ENCODE measurements at regions not wholly inside any gene's neighbourhood (a gene's known extent, or its start where the extent isn't known, plus 50 kb on each side); places are given as distances from the start of the nearest gene placed in this dataset.

DNA sequence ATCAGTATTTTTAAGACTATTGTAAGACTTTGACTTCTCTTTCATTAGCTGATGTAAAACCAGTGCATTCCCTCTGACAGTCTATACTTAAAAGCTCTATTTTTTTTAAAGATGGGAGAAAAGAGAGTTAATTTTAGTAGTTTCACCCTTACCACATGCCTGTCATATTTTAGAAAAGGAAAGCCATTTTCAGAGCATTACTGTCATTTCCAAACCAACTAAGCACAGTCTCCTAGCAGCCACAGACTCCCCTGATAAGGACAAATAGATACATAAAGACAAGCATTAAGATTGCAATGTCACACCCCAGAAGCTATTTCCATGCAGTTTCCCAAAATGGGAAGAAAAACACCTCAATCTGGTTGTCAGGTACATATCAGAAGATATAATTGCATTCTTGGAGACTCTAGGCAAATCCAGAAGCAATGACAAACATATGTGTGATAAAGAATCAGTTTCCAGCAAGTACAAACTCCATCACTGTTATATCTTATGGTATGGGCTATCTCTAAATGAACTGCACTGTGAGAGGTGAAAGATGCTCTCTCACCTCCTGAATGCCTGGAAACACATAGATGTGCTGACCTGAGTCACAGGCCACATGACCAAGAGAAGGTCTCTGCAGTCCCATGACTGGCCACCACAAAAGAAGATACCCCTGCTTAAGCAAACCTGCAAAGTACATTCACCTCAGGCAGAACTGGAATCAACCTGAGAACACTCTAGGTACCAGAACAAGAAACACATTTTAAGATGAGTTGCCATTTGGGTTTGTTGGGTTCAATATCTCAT is 303.3 kb downstream of the POU4F1 start:
- H3K4me1 Mint-ChIP-seq, result no peaks in the 10 kb centered on the region
- H3K27ac Mint-ChIP-seq (ENCODE audit: unreplicated experiment), result no peak overlapping the region
- DNase-seq (ENCODE audit: low read depth, low spot score), result no peak
- no peaks in the 10 kb centered on the region for H3K36me3 Mint-ChIP-seq (ENCODE audit: low read depth)
- no peaks in the 10 kb centered on the region for H3K27me3 Mint-ChIP-seq (ENCODE audit: low read depth)
- H3K9me3 Mint-ChIP-seq, result no peaks in the 10 kb centered on the region
- TF ChIP-seq, protein P1, sequence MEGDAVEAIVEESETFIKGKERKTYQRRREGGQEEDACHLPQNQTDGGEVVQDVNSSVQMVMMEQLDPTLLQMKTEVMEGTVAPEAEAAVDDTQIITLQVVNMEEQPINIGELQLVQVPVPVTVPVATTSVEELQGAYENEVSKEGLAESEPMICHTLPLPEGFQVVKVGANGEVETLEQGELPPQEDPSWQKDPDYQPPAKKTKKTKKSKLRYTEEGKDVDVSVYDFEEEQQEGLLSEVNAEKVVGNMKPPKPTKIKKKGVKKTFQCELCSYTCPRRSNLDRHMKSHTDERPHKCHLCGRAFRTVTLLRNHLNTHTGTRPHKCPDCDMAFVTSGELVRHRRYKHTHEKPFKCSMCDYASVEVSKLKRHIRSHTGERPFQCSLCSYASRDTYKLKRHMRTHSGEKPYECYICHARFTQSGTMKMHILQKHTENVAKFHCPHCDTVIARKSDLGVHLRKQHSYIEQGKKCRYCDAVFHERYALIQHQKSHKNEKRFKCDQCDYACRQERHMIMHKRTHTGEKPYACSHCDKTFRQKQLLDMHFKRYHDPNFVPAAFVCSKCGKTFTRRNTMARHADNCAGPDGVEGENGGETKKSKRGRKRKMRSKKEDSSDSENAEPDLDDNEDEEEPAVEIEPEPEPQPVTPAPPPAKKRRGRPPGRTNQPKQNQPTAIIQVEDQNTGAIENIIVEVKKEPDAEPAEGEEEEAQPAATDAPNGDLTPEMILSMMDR (conservative IDR thresholded peaks at IDR 0.05), result no peak
- no peak overlapping the region for H3K4me3 Mint-ChIP-seq

DNA sequence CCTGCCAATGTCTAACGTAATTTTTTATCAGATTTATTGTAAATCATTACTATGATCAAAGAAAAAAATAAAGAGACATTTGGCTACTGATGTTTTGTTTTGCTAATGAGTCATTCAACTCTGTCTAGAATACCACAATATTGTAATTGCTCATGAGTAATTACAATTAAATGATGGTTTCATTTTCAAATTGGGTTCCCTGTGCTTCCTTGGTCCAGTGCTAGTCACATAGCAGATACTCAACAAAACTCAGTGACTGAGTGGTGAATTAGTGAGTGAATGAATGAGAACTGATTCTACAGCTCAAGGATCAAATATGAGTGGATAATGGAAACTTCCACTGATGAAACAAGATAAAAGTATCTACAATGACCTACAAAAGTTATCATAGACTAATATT is 304.7 kb downstream of the POU4F1 start:
- Mint-ChIP-seq H3K9me3 (no peaks in the 10 kb centered on the region), H3K4me1 (no peaks in the 10 kb centered on the region), H3K36me3 (ENCODE audit: low read depth) (no peaks in the 10 kb centered on the region), H3K4me3 (no peak overlapping the region), H3K27me3 (ENCODE audit: low read depth) (no peaks in the 10 kb centered on the region), H3K27ac (ENCODE audit: unreplicated experiment) (no peak overlapping the region)
- TF ChIP-seq, protein P1 (conservative IDR thresholded peaks at IDR 0.05), result no peak
- no peak for DNase-seq (ENCODE audit: low read depth, low spot score)

DNA sequence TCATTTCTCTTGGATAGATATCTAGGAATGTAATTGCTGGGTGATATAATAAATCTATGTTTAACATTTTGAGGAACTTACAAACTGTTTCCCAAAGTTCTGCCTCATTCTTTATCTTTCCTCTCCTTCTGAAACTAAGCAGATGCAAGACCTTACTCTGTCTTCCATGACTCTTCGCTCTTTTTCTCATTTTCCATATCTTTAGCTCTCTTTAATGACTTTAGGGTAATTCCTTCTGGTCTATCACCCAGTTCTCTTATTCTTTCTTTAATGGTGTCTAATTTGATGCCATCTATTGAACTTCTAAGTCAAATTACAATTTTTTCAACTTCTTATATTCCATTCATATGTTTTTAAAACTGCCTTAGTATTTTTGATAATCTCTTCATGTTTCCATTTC is 316.6 kb downstream of the POU4F1 start:
- peaks cover 20% of the 10 kb centered on the region for H3K9me3 Mint-ChIP-seq
- TF ChIP-seq, protein P1 (conservative IDR thresholded peaks at IDR 0.05), result no peak
- DNase-seq (ENCODE audit: low read depth, low spot score), result no peak
- H3K36me3 Mint-ChIP-seq (ENCODE audit: low read depth), result peaks cover 15% of the 10 kb centered on the region
- no peaks in the 10 kb centered on the region for H3K27me3 Mint-ChIP-seq (ENCODE audit: low read depth)
- H3K4me1 Mint-ChIP-seq, result no peaks in the 10 kb centered on the region
- no peak overlapping the region for H3K4me3 Mint-ChIP-seq
- no peak overlapping the region for H3K27ac Mint-ChIP-seq (ENCODE audit: unreplicated experiment)

DNA sequence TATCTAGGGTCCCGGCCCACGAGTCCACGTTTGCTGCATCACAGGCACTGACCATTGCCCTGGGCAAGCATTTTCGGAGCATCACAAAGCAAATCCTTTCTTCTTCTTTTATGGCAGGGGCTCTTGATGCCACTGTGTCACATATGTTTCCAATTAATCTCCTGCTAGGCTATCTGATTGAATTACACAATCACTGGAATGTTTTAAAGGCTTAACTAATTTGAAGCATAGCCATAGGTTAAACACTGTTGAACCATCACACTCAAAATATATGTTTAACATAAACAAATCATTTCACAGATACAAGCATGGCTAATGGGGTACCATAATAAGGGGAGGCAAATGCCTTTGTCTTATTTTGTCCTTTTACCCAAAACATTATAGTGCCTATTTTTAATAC is 338.3 kb downstream of the POU4F1 start:
- Mint-ChIP-seq H3K36me3 (ENCODE audit: low read depth) (no peaks in the 10 kb centered on the region), H3K27ac (ENCODE audit: unreplicated experiment) (no peak overlapping the region), H3K4me1 (no peaks in the 10 kb centered on the region), H3K9me3 (peaks cover 5% of the 10 kb centered on the region), H3K4me3 (no peak overlapping the region), H3K27me3 (ENCODE audit: low read depth) (no peaks in the 10 kb centered on the region)
- TF ChIP-seq, protein P1 (conservative IDR thresholded peaks at IDR 0.05), result no peak
- no peak for DNase-seq (ENCODE audit: low read depth, low spot score)

DNA sequence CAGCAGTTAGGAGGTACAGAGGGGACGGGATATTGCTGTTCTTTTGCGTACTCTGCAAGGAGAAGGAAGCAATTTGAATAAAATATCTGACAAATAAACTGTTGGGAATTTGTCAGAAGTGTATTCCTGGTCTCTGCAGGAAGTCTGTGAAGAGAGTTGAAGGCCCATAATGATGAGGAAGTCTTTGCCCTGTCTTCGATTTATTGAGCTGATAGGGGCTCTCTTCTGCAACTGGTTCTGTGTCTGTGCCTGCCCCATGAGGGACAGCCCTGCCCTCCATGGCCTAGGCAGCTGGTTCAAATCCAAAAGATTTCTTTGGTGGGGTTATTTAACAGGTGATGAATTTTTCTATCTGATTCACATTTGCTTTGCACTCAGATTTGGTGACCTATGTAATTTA is 339.7 kb upstream of the EDNRB start:
- H3K9me3 Mint-ChIP-seq, result peaks cover 5% of the 10 kb centered on the region
- TF ChIP-seq, protein P1 (conservative IDR thresholded peaks at IDR 0.05), result no peak
- no peak for DNase-seq (ENCODE audit: low read depth, low spot score)
- H3K27ac Mint-ChIP-seq (ENCODE audit: unreplicated experiment), result no peak overlapping the region
- no peaks in the 10 kb centered on the region for H3K36me3 Mint-ChIP-seq (ENCODE audit: low read depth)
- H3K4me1 Mint-ChIP-seq, result no peaks in the 10 kb centered on the region
- H3K4me3 Mint-ChIP-seq, result no peak overlapping the region
- H3K27me3 Mint-ChIP-seq (ENCODE audit: low read depth), result no peaks in the 10 kb centered on the region

Measured in neural crest cell (in vitro differentiated cells).